GM21423 (cell line): ENCODE measurements at regions not wholly inside any gene's neighbourhood (a gene's known extent, or its start where the extent isn't known, plus 50 kb on each side); places are given as distances from the start of the nearest gene placed in this dataset.
"Not testable (repeated sequence)": the region's sequence is repeated elsewhere in the genome, so short reads cannot be mapped to it uniquely, and the experiment has no call there.

Experiments used
- ATAC-seq: cut with Tn5 transposase; IDR thresholded peaks from one replicate; pipeline ENCODE4 v1.9.1; 2021; ENCODE audit warnings: mild to moderate bottlenecking, moderate library complexity; ENCODE audit not compliant: unreplicated experiment

- peak; percentile 100 for ATAC-seq
Measured at GRCh38 chr6:97669191-97670031, 386.4 kb upstream of the MMS22L start.

GRCh38 chr6:97674802-97675201 is 391.8 kb upstream of the MMS22L start:
- no peak for ATAC-seq

GRCh38 chr6:97677626-97678025 is 394.6 kb upstream of the MMS22L start:
- ATAC-seq: no peak

DNA sequence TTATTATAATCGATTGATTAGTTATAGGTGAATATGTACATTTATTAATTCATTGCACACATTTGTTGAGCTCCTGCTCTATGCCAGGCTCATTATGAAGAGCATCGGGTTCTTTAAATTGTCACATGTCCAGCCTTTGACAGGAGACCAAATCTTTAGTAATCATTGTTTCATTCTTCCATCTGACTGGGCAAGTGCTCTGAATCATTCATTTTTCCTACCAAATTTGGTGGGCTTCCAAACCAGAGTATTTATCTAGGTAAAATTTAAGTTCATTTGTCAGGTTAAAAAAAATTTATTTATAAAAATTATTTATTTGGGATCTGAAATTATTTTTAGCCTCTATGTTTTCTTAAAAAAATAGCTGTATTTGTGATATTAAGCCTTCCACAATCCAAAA is 404.9 kb upstream of the MMS22L start:
- no peak for ATAC-seq

GRCh38 chr6:97689078-97689754 is 406.2 kb upstream of the MMS22L start:
- ATAC-seq: no peak

- no peak for ATAC-seq
Measured at GRCh38 chr6:97697456-97697855, 414.4 kb upstream of the MMS22L start.

- no peak for ATAC-seq
Measured at GRCh38 chr6:97701801-97702200, 418.8 kb upstream of the MMS22L start.

GRCh38 chr6:97702248-97702647 is 419.2 kb upstream of the MMS22L start:
- no peak for ATAC-seq

GRCh38 chr6:97703661-97704060 is 420.6 kb upstream of the MMS22L start:
- no peak for ATAC-seq

DNA sequence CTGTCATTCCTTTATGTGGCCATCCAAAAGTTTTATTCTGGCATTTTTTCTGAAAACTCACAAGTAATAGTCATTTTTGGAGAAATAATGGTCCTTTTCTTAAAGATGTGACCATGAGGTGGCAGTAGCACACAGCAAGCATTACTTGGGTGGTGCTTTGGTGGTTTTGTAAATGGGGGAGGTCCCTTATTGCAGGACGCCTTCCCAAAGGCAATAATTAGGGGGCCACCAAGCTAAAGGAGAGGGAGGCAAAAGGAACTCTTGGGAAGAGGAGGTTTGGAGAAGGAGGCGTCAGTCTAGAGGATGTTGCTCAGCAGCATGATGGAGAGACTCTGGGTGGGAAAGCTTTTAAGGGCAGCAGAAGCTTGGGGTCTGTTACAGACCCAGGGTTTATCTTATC is 422.6 kb upstream of the MMS22L start:
- ATAC-seq: no peak

- ATAC-seq: no peak
Measured at GRCh38 chr6:97712751-97713150, 429.7 kb upstream of the MMS22L start.

DNA sequence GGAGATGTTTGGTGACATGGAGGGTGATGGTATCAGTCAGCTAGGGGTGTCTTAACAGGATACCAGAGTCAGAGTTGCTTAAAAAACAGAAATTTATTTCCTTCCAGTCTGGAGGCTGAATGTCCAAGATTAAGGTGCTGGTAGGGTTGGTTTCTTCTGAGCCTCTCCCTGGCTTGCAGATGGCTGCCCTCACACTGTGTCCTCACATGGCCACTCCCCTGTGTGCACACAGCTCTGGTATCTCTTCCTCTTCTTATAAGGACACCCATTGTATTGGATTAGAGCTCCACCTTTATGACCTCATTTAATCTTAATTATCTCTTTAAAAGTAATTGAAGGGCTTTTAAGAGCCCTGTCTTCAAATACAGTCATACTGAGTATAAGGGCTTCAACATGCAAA is 431.8 kb upstream of the MMS22L start:
- ATAC-seq: no peak

DNA sequence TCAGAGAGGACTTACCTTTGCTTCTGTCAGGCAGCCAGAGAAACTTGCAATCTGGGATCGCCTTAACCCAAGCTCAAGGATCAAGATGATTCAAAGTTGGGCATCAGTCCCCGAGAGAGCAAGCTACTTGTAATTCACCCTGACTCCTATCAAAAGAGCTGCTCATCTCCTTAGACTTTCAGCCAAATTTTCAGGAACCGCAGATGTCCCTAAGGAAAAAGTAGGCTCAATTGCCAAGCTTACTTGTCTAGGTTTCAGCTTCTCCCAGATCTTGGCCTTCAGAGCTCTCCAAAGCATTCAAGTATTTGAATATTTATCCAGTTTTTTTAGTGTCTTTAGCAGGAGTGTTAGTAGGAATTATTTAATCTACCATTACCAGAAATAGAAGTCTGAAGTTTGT is 434.1 kb upstream of the MMS22L start:
- no peak for ATAC-seq

DNA sequence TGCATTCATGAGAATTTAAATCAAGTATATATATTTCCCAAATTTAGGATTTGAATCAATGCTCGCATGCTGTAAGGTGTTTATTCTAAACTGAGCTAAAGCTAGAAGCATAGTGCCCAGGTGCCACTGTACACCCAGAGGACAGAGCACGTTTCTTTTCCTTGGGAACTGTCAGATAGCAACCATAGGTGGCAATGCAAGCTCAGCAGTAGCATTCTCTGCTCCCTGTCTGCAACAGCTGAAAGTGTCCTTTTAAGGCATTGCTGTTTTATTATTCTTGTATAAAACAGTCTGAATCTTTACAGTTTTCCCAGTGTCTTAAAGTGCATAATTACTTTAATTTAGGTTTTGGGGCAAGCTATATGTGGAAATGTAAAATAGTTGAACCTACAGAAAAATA is 443.4 kb upstream of the MMS22L start:
- ATAC-seq: no peak

GRCh38 chr6:97732045-97732444 is 449.0 kb upstream of the MMS22L start:
- no peak for ATAC-seq

- ATAC-seq: no peak
Measured at GRCh38 chr6:97757575-97757974, 474.6 kb upstream of the MMS22L start.

DNA sequence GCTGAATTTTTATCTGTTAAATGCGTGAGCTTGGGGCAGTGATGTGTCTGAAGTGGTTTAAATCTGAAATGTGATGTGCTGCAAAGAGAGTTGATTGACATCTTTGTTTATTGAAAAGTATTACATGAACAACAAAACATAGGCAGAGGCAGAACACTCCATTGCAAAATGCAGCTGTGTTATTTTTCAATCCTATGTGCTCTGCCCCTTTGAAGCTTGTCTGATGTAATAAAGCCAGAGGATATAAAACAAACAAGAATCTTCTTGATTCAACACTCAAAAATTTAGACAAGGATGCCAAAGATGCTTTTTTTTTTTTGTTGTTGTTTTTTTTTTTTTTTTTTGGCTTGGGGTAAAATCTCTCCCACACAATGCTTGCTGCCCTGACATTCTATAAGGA is 482.4 kb upstream of the MMS22L start:
- ATAC-seq: no peak

- no peak for ATAC-seq
Measured at GRCh38 chr6:97771372-97771771, 488.4 kb upstream of the MMS22L start.

DNA sequence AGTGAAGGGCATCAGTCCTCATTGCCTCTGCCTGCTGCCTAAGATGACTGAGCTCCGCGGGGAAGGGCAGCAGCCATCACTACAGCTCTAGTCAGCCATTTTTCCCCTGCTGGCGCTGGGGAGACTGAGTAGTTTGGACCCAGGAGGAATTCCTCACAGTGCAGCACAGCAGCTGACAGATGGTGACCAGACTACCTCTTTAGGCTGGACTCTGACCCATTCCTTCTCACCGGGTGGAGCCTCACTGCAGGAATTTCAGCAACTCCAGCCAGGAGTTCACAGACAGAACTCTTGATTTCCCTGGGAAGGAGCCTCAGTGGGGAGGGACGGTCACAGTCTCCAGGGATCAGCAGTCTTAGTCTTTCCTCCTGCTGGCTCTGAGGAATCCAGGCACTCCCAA is 492.0 kb upstream of the MMS22L start:
- no peak for ATAC-seq

- no peak for ATAC-seq
Measured at GRCh38 chr6:97778290-97779038, 495.4 kb upstream of the MMS22L start.

DNA sequence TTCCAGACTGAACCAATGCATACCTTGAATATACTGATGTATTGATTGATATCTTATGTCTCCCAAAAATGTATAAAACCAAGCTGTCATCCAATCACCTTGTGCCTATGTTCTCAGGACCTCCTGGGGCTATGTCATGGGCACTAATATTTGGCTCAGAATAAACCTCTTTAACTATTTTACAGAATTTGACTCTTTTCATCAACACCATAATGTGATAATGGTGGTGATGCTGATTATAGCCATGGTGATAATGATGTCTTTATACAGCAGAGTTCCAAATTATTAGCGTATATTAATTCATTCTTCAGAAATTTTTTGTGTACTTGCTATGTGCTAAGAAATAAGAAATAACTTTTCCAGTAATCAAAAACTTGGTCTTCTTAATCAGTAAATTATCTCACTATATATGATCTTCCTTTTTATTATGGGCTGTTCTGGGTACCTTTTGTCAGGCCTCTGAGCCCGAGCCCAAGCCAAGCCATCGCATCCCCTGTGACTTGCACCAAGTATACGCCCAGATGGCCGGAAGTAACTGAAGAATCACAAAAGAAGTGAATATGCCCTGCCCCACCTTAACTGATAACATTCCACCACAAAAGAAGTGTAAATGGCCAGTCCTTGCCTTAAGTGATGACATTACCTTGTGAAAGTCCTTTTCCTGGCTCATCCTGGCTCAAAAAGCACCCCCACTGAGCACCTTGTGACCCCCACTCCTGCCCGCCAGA is 496.2 kb upstream of the MMS22L start:
- not testable (repeated sequence) for ATAC-seq
